ENCODE measurements at regions not wholly inside any gene's neighbourhood (a gene's known extent, or its start where the extent isn't known, plus 50 kb on each side); places are given as distances from the start of the nearest gene placed in this dataset.

GRCh38 chr16:64809876-64810629 is 311.8 kb downstream of the CDH11 start:
- ChIA-PET POLR2A (no interaction called here), CTCF (no interaction called here)
- intact Hi-C loops (cut with DNase I, micrococcal nuclease), result no loop called here

DNA sequence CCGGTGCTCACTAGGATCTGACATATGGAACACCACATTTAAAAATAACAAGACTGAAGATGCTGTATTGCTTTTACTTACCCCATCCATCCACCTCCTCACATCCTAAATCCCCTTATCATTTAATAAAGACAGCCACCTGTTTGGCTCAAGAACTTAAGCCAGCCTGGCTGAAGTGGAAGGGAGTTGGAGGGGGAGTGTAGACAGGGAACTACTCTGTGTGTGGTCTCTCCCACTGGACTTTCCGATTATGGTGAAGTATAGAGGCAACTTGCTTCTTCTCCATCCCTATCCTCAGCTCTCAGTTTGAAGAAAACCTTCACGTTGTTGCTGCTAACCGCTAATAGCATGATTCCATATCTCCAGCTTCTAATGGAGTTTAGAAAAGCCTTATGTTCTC is 313.4 kb downstream of the CDH11 start:
- CTCF ChIA-PET, result no interaction called here
- H3K4me3 Mint-ChIP-seq, result no peak overlapping the region
- H3K36me3 Mint-ChIP-seq (ENCODE audit: low read depth), result no peaks in the 10 kb centered on the region
- ATAC-seq, result no peak
- no peak for DNase-seq
- no peaks in the 10 kb centered on the region for H3K27me3 Mint-ChIP-seq
- H3K27ac Mint-ChIP-seq, result no peak overlapping the region
- no peaks in the 10 kb centered on the region for H3K4me1 Mint-ChIP-seq
- H3K9me3 Mint-ChIP-seq (ENCODE audit: low read depth), result peaks cover 15% of the 10 kb centered on the region
- POLR2A ChIA-PET, result no interaction called here
- intact Hi-C loops (cut with DNase I, micrococcal nuclease), result no loop called here

More at GRCh38 chr16:64809876-64810629, 311.8 kb downstream of the CDH11 start:
- ATAC-seq (no peak), DNase-seq (no peak)
- no peak overlapping the region for H3K4me3 Mint-ChIP-seq
- H3K27me3 Mint-ChIP-seq, result no peaks in the 10 kb centered on the region
- no peak overlapping the region for H3K27ac Mint-ChIP-seq
- H3K36me3 Mint-ChIP-seq (ENCODE audit: low read depth), result no peaks in the 10 kb centered on the region
- H3K9me3 Mint-ChIP-seq (ENCODE audit: low read depth), result peaks cover 16% of the 10 kb centered on the region
- no peaks in the 10 kb centered on the region for H3K4me1 Mint-ChIP-seq

DNA sequence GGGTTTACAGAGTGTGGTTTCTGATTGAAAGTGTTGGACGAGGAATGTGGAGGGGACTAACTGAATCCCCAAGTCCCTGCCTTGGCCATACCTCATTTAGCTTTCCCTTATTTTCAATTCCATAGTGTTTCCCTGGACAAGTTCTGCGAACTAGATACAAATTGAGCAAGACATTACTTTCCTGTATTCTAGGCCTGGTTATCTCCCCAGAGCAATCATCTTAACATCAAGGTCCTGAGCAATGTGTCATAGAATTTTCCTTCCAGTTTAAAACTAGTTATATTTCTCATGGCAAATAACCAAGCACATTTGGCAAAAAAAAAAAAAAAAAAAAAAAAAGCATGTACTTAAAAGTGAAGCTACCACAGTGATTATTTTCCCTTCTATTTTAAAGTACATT is 330.1 kb downstream of the CDH11 start:
- no peak for ATAC-seq
- Mint-ChIP-seq H3K4me3 (no peak overlapping the region), H3K36me3 (ENCODE audit: low read depth) (no peaks in the 10 kb centered on the region), H3K4me1 (no peaks in the 10 kb centered on the region), H3K27ac (no peak overlapping the region), H3K27me3 (no peaks in the 10 kb centered on the region), H3K9me3 (ENCODE audit: low read depth) (peaks cover 24% of the 10 kb centered on the region)
- ChIA-PET CTCF (no interaction called here), POLR2A (no interaction called here)
- no peak for DNase-seq
- intact Hi-C loops (cut with DNase I, micrococcal nuclease), result no loop called here

GRCh38 chr16:64784635-64785034 is 337.2 kb downstream of the CDH11 start:
- H3K27ac Mint-ChIP-seq, result no peak overlapping the region
- no peak overlapping the region for H3K4me3 Mint-ChIP-seq
- ChIA-PET POLR2A (no interaction called here), CTCF (no interaction called here)
- H3K4me1 Mint-ChIP-seq, result no peaks in the 10 kb centered on the region
- DNase-seq (no peak), ATAC-seq (no peak)
- intact Hi-C loops (cut with DNase I, micrococcal nuclease), result no loop called here
- no peaks in the 10 kb centered on the region for H3K27me3 Mint-ChIP-seq
- no peaks in the 10 kb centered on the region for H3K36me3 Mint-ChIP-seq (ENCODE audit: low read depth)
- peaks cover 15% of the 10 kb centered on the region for H3K9me3 Mint-ChIP-seq (ENCODE audit: low read depth)

- H3K9me3 Mint-ChIP-seq (ENCODE audit: low read depth), result peaks cover 16% of the 10 kb centered on the region
- no peak for ATAC-seq
- no peak overlapping the region for H3K27ac Mint-ChIP-seq
- no peak overlapping the region for H3K4me3 Mint-ChIP-seq
- intact Hi-C loops (cut with DNase I, micrococcal nuclease), result no loop called here
- CTCF ChIA-PET, result interaction anchor here (0.6 kb wide), 1 partner anchor 238 kb away, joined by 3 read pairs; no protein-coding TSS in a partner anchor
- DNase-seq, result no peak
- H3K36me3 Mint-ChIP-seq (ENCODE audit: low read depth), result no peaks in the 10 kb centered on the region
- POLR2A ChIA-PET, result no interaction called here
- no peaks in the 10 kb centered on the region for H3K4me1 Mint-ChIP-seq
- H3K27me3 Mint-ChIP-seq, result no peaks in the 10 kb centered on the region
Observed at GRCh38 chr16:64782484-64782883, 339.4 kb downstream of the CDH11 start.

DNA sequence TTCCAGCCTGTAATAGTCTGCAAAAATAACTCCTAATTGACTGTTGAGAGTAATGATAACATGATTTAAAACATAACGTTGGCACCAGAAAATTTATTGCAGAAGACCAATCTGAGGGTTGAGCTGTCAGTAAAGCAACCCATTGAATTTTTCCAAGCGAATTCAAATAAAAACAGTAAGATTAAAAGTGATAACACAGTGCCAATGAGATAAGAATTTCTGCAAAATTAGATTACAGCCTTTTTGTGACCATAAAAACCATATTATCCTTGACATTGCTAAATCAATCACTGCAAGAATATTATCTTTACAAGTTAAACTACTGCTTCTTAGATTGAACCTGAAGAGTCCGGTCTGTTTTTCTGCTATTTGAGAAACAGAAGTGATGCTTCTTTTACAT is 341.4 kb downstream of the CDH11 start:
- POLR2A ChIA-PET, result no interaction called here
- H3K4me3 Mint-ChIP-seq, result no peak overlapping the region

GRCh38 chr16:64778777-64779176 is 343.1 kb downstream of the CDH11 start:
- ATAC-seq, result no peak
- no peak overlapping the region for H3K27ac Mint-ChIP-seq
- ChIA-PET CTCF (no interaction called here), POLR2A (no interaction called here)
- no peak overlapping the region for H3K4me3 Mint-ChIP-seq
- no peak for DNase-seq
- no peaks in the 10 kb centered on the region for H3K36me3 Mint-ChIP-seq (ENCODE audit: low read depth)
- H3K27me3 Mint-ChIP-seq, result no peaks in the 10 kb centered on the region
- intact Hi-C loops (cut with DNase I, micrococcal nuclease), result no loop called here
- peaks cover 12% of the 10 kb centered on the region for H3K9me3 Mint-ChIP-seq (ENCODE audit: low read depth)
- no peaks in the 10 kb centered on the region for H3K4me1 Mint-ChIP-seq

More for the DNA sequence above, 341.4 kb downstream of the CDH11 start:
- H3K36me3 Mint-ChIP-seq (ENCODE audit: low read depth), result no peaks in the 10 kb centered on the region
- H3K4me1 Mint-ChIP-seq, result no peaks in the 10 kb centered on the region
- CTCF ChIA-PET, result no interaction called here
- peaks cover 12% of the 10 kb centered on the region for H3K9me3 Mint-ChIP-seq (ENCODE audit: low read depth)
- H3K27ac Mint-ChIP-seq, result no peak overlapping the region
- no peak for DNase-seq
- intact Hi-C loops (cut with DNase I, micrococcal nuclease), result no loop called here
- ATAC-seq, result no peak
- no peaks in the 10 kb centered on the region for H3K27me3 Mint-ChIP-seq

DNA sequence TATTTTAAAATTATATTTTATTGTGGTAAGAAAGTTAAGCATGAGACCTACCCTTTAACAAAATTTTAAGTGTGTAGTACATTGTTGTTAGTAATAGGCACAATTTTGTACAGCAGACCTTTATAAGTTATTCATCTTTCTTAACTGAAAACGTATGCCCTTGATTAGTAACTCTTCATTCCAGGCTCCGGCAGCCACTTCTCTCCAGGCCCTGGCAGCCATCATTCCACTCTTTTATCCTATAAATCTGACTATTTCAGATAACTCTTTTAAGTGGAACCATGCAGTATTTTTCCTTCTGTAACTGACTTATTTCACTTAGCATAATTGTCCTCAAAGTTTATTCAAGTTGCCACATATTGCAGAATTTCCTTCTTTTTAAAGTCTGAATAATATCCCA is 348.2 kb downstream of the CDH11 start:
- DNase-seq (no peak), ATAC-seq (no peak)
- H3K27me3 Mint-ChIP-seq, result no peaks in the 10 kb centered on the region
- H3K4me1 Mint-ChIP-seq, result no peaks in the 10 kb centered on the region
- H3K9me3 Mint-ChIP-seq (ENCODE audit: low read depth), result peaks cover 3% of the 10 kb centered on the region
- no peak overlapping the region for H3K4me3 Mint-ChIP-seq
- intact Hi-C loops (cut with DNase I, micrococcal nuclease), result no loop called here
- POLR2A ChIA-PET, result no interaction called here
- CTCF ChIA-PET, result no interaction called here
- H3K36me3 Mint-ChIP-seq (ENCODE audit: low read depth), result no peaks in the 10 kb centered on the region
- no peak overlapping the region for H3K27ac Mint-ChIP-seq

- no peak overlapping the region for H3K4me3 Mint-ChIP-seq
- H3K9me3 Mint-ChIP-seq (ENCODE audit: low read depth), result peaks cover 5% of the 10 kb centered on the region
- DNase-seq (no peak), ATAC-seq (no peak)
- no peaks in the 10 kb centered on the region for H3K36me3 Mint-ChIP-seq (ENCODE audit: low read depth)
- no peaks in the 10 kb centered on the region for H3K4me1 Mint-ChIP-seq
- CTCF ChIA-PET, result no interaction called here
- no peak overlapping the region for H3K27ac Mint-ChIP-seq
- POLR2A ChIA-PET, result no interaction called here
- intact Hi-C loops (cut with DNase I, micrococcal nuclease), result no loop called here
- no peaks in the 10 kb centered on the region for H3K27me3 Mint-ChIP-seq
Observed at GRCh38 chr16:64773184-64773583, 348.7 kb downstream of the CDH11 start.

GRCh38 chr16:64771273-64771672 is 350.6 kb downstream of the CDH11 start:
- no peaks in the 10 kb centered on the region for H3K4me1 Mint-ChIP-seq
- intact Hi-C loops (cut with DNase I, micrococcal nuclease), result no loop called here
- no peaks in the 10 kb centered on the region for H3K36me3 Mint-ChIP-seq (ENCODE audit: low read depth)
- DNase-seq (no peak), ATAC-seq (no peak)
- CTCF ChIA-PET, result no interaction called here
- H3K4me3 Mint-ChIP-seq, result no peak overlapping the region
- H3K9me3 Mint-ChIP-seq (ENCODE audit: low read depth), result peaks cover 6% of the 10 kb centered on the region
- POLR2A ChIA-PET, result interaction anchor here (0.5 kb wide), 1 partner anchor 1183 kb away, joined by 3 read pairs; no protein-coding TSS in a partner anchor
- no peak overlapping the region for H3K27ac Mint-ChIP-seq
- H3K27me3 Mint-ChIP-seq, result no peaks in the 10 kb centered on the region

- intact Hi-C loops (cut with DNase I, micrococcal nuclease), result no loop called here
- Mint-ChIP-seq H3K9me3 (ENCODE audit: low read depth) (peaks cover 21% of the 10 kb centered on the region), H3K4me1 (no peaks in the 10 kb centered on the region), H3K27me3 (no peaks in the 10 kb centered on the region), H3K27ac (no peak overlapping the region), H3K4me3 (no peak overlapping the region), H3K36me3 (ENCODE audit: low read depth) (no peaks in the 10 kb centered on the region)
- ATAC-seq (no peak), DNase-seq (no peak)
- ChIA-PET CTCF (interaction anchor here (0.7 kb wide), 1 partner anchor 28 kb away, joined by 3 read pairs; no protein-coding TSS in a partner anchor), POLR2A (no interaction called here)
Observed at GRCh38 chr16:64762211-64762610, 359.7 kb downstream of the CDH11 start.

GRCh38 chr16:64754279-64754678 is 367.6 kb downstream of the CDH11 start:
- Mint-ChIP-seq H3K36me3 (ENCODE audit: low read depth) (no peaks in the 10 kb centered on the region), H3K27ac (no peak overlapping the region), H3K9me3 (ENCODE audit: low read depth) (peaks cover 8% of the 10 kb centered on the region), H3K27me3 (no peaks in the 10 kb centered on the region), H3K4me1 (no peaks in the 10 kb centered on the region), H3K4me3 (no peak overlapping the region)
- CTCF ChIA-PET, result no interaction called here
- intact Hi-C loops (cut with DNase I, micrococcal nuclease), result no loop called here
- ATAC-seq (no peak), DNase-seq (no peak)
- POLR2A ChIA-PET, result no interaction called here
